SH-SY5Y (cell line): ENCODE measurements at regions not wholly inside any gene's neighbourhood (a gene's known extent, or its start where the extent isn't known, plus 50 kb on each side); places are given as distances from the start of the nearest gene placed in this dataset.

Experiments
- GATA2 ChIP-seq: IDR thresholded peaks from 2 replicates; pipeline ENCODE4 v1.6.1; 2011; ENCODE audit warnings: mild to moderate bottlenecking, low read depth, low read length
- GATA3 ChIP-seq: IDR thresholded peaks from 2 replicates; pipeline ENCODE4 v1.6.1; 2011; ENCODE audit warnings: low read depth, mild to moderate bottlenecking, low read length, moderate library complexity

DNA sequence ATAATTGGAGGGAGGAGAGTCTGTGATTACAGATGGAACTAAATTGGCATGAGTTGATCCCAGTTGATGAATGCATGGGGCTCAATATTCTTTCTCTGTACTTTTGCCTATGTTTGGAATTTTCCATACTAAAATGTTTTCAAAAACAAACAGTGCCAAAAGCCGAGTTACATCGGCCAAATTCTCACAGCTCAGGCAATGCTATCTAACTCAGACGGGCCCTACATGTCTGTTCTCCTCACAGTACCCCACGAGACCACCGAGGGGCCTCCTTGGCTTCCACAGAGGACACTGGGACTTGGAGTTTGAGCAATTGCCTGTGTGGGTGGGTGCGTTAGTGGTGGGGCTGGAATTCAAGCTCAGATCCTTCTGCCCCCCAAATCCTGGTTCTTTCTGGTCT lies 413.2 kb downstream of the CDH26 start:
- no peak for TF ChIP-seq GATA3
- TF ChIP-seq GATA2, result no peak
